Endothelial cell of umbilical vein (primary cell): ENCODE measurements at regions not wholly inside any gene's neighbourhood (a gene's known extent, or its start where the extent isn't known, plus 50 kb on each side); places are given as distances from the start of the nearest gene placed in this dataset.
"Not testable (repeated sequence)": the region's sequence is repeated elsewhere in the genome, so short reads cannot be mapped to it uniquely, and the experiment has no call there.

ENCODE experiments used
- BruUV-seq: library from RNA; stranded (reverse); fragments of 400-500 nt; replicated peaks from 2 replicates; lab custom pipeline; 2021; lab: Mats Ljungman, UMichigan
- CTCF ChIA-PET: fragments of 300-600, 350-600 bp; sonication (Branson Sonifier 250); formaldehyde crosslinking; loops from one replicate; lab custom pipeline; 2021; ENCODE audit warnings: antibody characterized with exemption, inconsistent platforms; lab: Charles Lee
- POLR2A ChIA-PET: fragments of 300-600, 350-600 bp; sonication (Branson Sonifier 250); formaldehyde crosslinking; loops from one replicate; lab custom pipeline; 2021; ENCODE audit warnings: antibody characterized with exemption, inconsistent platforms; lab: Charles Lee
- DNase-seq: peaks from one replicate; pipeline ENCODE4 v3.0.0-alpha.2; 2011; ENCODE audit warnings: low read depth, low spot score
- FAIRE-seq: peaks from 2 replicates; lab custom pipeline; 2011; peaks lifted over from hg19 to GRCh38; lab: Jason Lieb, UNC
- H2AFZ ChIP-seq: 2 replicates; pipeline ENCODE4 v1.6.0; 2012; ENCODE audit warnings: low read depth, low read length, control low read depth, inconsistent platforms
- H3K27ac ChIP-seq: 2 replicates; pipeline ENCODE4 v1.5.1; 2011; ENCODE audit warnings: low read depth, mild to moderate bottlenecking, control low read depth, low read length, moderate library complexity; ENCODE audit not compliant: insufficient read depth
- H3K27me3 ChIP-seq, 2 experiments: 2 replicates each; pipeline versions ENCODE4 v1.6.0 to v1.6.1; 2011; ENCODE audit warnings: low read length in 2 of 2, mixed read lengths in 1 of 2; ENCODE audit not compliant: control insufficient read depth in 2 of 2, insufficient read depth in 2 of 2
- H3K36me3 ChIP-seq, 2 experiments: 2 replicates in 1 of 2; 3 replicates in 1 of 2; pipeline ENCODE4 v1.5.1; 2011; ENCODE audit warnings: low read length in 2 of 2, mild to moderate bottlenecking in 1 of 2, moderate library complexity in 1 of 2; ENCODE audit not compliant: control insufficient read depth in 2 of 2, insufficient read depth in 2 of 2; ENCODE audit errors: extremely low read depth in 1 of 2
- H3K4me1 ChIP-seq: 3 replicates; pipeline ENCODE4 v1.5.1; 2011; ENCODE audit warnings: mild to moderate bottlenecking, low read length; ENCODE audit not compliant: control insufficient read depth, insufficient read depth; ENCODE audit errors: extremely low read depth
- H3K4me2 ChIP-seq: 2 replicates; pipeline ENCODE4 v1.6.1; 2011; ENCODE audit warnings: low read length, control low read depth, mixed read lengths; ENCODE audit not compliant: insufficient read depth
- H3K4me3 ChIP-seq, 3 experiments: fragments of 200-600 bp in 1 of 3; sonication (generic), shearing (Covaris generic) in 1 of 3; replicated peaks in 1 of 3; 2 replicates each; pipeline ENCODE4 v1.5.1; 2011 to 2016; ENCODE audit warnings: control low read depth in 3 of 3, low read length in 3 of 3, mild to moderate bottlenecking in 2 of 3, inconsistent platforms in 1 of 3, low read depth in 1 of 3, moderate library complexity in 1 of 3; ENCODE audit not compliant: insufficient read depth in 1 of 3
- H3K79me2 ChIP-seq: 2 replicates; pipeline ENCODE4 v1.6.0; 2012; ENCODE audit warnings: low read length, inconsistent platforms; ENCODE audit not compliant: control insufficient read depth, insufficient read depth
- H3K9ac ChIP-seq: replicated peaks from 2 replicates; pipeline ENCODE3; 2011; ENCODE audit warnings: low read length, control low read depth; ENCODE audit not compliant: insufficient read depth; ENCODE audit errors: extremely low read depth
- H3K9me1 ChIP-seq: replicated peaks from 3 replicates; pipeline ENCODE4 v1.6.0; 2011; ENCODE audit warnings: mild to moderate bottlenecking, low read length; ENCODE audit not compliant: control insufficient read depth, insufficient read depth; ENCODE audit errors: extremely low read depth
- H3K9me3 ChIP-seq: replicated peaks from 2 replicates; pipeline ENCODE4 v1.5.1; 2012; ENCODE audit warnings: low read length, inconsistent platforms; ENCODE audit not compliant: control insufficient read depth, insufficient read depth
- H4K20me1 ChIP-seq: replicated peaks from 2 replicates; pipeline ENCODE3; 2011; ENCODE audit warnings: mild to moderate bottlenecking, low read length; ENCODE audit not compliant: control insufficient read depth, insufficient read depth; ENCODE audit errors: extremely low read depth
- EZH2 ChIP-seq: IDR thresholded peaks from 2 replicates; pipeline ENCODE4 v1.6.1; 2012; ENCODE audit warnings: borderline replicate concordance, low read depth, mild to moderate bottlenecking, moderate library complexity, low read length, inconsistent platforms; ENCODE audit not compliant: severe bottlenecking
- FOS ChIP-seq: IDR thresholded peaks from 2 replicates; pipeline ENCODE4 v1.6.1; 2011; ENCODE audit warnings: mild to moderate bottlenecking, low read length, moderate library complexity, borderline replicate concordance; ENCODE audit not compliant: insufficient read depth
- GATA2 ChIP-seq: IDR thresholded peaks from 2 replicates; pipeline ENCODE4 v1.7.0; 2011; ENCODE audit warnings: low read depth, mild to moderate bottlenecking, moderate library complexity, mixed read lengths, low read length; ENCODE audit not compliant: insufficient read length, insufficient read depth
- JUN ChIP-seq: IDR thresholded peaks from 2 replicates; pipeline ENCODE4 v1.6.1; 2011; ENCODE audit warnings: borderline replicate concordance, low read depth; ENCODE audit not compliant: insufficient read length, insufficient read depth
- MYC ChIP-seq: IDR thresholded peaks from one replicate; pipeline ENCODE4 v1.6.1; 2011; ENCODE audit warnings: mild to moderate bottlenecking, low read depth, low read length
- POLR2A ChIP-seq: IDR thresholded peaks from 2 replicates; pipeline ENCODE4 v1.6.1; 2012; ENCODE audit warnings: low read depth, mild to moderate bottlenecking, control low read depth, low read length
- POLR2AphosphoS5 ChIP-seq: IDR thresholded peaks from 2 replicates; pipeline ENCODE4 v1.6.1; 2012; ENCODE audit warnings: low read depth, mild to moderate bottlenecking, control low read depth, low read length, moderate library complexity; ENCODE audit not compliant: insufficient read depth
- dilution Hi-C: fragments of 300-500 bp; cut with MboI; formaldehyde crosslinking; loops from one replicate; pipeline ENCODE4 v1.15.0; 2019; ENCODE audit warnings: low sequenced_read_pairs; ENCODE audit not compliant: extremely low pct_ligation_motif_present
- intact Hi-C: fragments of 100-400 bp; cut with micrococcal nuclease; formaldehyde crosslinking; loops from one replicate; pipeline ENCODE4 v1.10.0; 2022
- TF ChIP-seq, protein P1 (sequence below), 2 donors: IDR thresholded peaks; 1 replicate in 1 of 2; 2 replicates in 1 of 2; pipeline ENCODE4 v1.5.1; 2011; ENCODE audit warnings: low read length in 2 of 2, mild to moderate bottlenecking in 2 of 2, moderate library complexity in 2 of 2, control low read depth in 1 of 2, inconsistent platforms in 1 of 2, low read depth in 1 of 2; ENCODE audit not compliant: insufficient read depth in 1 of 2; ENCODE audit errors: extremely low read depth in 1 of 2
- TF ChIP-seq, protein P2 (sequence below): IDR thresholded peaks from 2 replicates; pipeline ENCODE4 v1.6.1; 2011; ENCODE audit not compliant: insufficient read depth, insufficient read length

DNA sequence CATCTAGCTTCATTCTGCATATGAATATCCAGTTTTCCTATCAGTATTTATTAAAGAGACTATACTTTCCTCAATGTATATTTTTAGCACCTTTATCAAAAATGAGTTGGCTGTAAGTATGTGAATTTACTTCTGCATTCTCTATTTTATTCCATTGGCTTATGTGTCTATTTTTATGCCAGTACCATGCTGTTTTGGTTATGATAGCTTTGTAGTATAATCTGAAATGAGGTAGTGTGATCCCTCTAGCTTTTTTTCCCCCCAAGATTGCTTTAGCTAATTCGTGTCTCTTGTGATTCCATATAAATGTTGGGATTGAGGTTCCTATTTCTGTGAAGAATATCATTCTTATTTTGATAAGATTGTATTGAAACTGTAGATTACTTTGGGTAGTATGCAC lies 469.1 kb upstream of the MAP3K7 start:
- no peaks in the 10 kb centered on the region for H3K9me1 ChIP-seq
- intact Hi-C loops (no loop called here), dilution Hi-C loops (no loop called here)
- H3K9me3 ChIP-seq = no peaks in the 10 kb centered on the region
- no peak overlapping the region for H3K27ac ChIP-seq
- H3K4me3 ChIP-seq = no peak overlapping the region
- no peak overlapping the region for H3K4me2 ChIP-seq
- BruUV-seq = no TSS peak
- H4K20me1 ChIP-seq = no peaks in the 10 kb centered on the region
- DNase-seq (no peak), FAIRE-seq (no peak)
- H3K79me2 ChIP-seq = no peaks in the 10 kb centered on the region
- no peaks in the 10 kb centered on the region for H3K4me1 ChIP-seq
- POLR2A ChIA-PET = no interaction called here
- no peak overlapping the region for H3K9ac ChIP-seq
- no peaks in the 10 kb centered on the region for H3K27me3 ChIP-seq
- H2AFZ ChIP-seq = no peak overlapping the region
- CTCF ChIA-PET = interaction anchor here (0.9 kb wide), 1 partner anchor 26 kb away, joined by 3 read pairs; no protein-coding TSS in a partner anchor
- no peaks in the 10 kb centered on the region for H3K36me3 ChIP-seq
- TF ChIP-seq JUN (no peak), FOS (no peak), GATA2 (no peak), MYC (no peak), POLR2AphosphoS5 (no peak), POLR2A (no peak), EZH2 (no peak)
- TF ChIP-seq, protein P1, sequence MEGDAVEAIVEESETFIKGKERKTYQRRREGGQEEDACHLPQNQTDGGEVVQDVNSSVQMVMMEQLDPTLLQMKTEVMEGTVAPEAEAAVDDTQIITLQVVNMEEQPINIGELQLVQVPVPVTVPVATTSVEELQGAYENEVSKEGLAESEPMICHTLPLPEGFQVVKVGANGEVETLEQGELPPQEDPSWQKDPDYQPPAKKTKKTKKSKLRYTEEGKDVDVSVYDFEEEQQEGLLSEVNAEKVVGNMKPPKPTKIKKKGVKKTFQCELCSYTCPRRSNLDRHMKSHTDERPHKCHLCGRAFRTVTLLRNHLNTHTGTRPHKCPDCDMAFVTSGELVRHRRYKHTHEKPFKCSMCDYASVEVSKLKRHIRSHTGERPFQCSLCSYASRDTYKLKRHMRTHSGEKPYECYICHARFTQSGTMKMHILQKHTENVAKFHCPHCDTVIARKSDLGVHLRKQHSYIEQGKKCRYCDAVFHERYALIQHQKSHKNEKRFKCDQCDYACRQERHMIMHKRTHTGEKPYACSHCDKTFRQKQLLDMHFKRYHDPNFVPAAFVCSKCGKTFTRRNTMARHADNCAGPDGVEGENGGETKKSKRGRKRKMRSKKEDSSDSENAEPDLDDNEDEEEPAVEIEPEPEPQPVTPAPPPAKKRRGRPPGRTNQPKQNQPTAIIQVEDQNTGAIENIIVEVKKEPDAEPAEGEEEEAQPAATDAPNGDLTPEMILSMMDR (IDR thresholded peaks at IDR 0.05; ENCODE audit: extremely low read depth in 1 of 2, insufficient read depth in 1 of 2, low read depth in 1 of 2, low read length in 2 of 2) = no peak
- TF ChIP-seq, protein P2, sequence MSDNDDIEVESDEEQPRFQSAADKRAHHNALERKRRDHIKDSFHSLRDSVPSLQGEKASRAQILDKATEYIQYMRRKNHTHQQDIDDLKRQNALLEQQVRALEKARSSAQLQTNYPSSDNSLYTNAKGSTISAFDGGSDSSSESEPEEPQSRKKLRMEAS = no peak

DNA sequence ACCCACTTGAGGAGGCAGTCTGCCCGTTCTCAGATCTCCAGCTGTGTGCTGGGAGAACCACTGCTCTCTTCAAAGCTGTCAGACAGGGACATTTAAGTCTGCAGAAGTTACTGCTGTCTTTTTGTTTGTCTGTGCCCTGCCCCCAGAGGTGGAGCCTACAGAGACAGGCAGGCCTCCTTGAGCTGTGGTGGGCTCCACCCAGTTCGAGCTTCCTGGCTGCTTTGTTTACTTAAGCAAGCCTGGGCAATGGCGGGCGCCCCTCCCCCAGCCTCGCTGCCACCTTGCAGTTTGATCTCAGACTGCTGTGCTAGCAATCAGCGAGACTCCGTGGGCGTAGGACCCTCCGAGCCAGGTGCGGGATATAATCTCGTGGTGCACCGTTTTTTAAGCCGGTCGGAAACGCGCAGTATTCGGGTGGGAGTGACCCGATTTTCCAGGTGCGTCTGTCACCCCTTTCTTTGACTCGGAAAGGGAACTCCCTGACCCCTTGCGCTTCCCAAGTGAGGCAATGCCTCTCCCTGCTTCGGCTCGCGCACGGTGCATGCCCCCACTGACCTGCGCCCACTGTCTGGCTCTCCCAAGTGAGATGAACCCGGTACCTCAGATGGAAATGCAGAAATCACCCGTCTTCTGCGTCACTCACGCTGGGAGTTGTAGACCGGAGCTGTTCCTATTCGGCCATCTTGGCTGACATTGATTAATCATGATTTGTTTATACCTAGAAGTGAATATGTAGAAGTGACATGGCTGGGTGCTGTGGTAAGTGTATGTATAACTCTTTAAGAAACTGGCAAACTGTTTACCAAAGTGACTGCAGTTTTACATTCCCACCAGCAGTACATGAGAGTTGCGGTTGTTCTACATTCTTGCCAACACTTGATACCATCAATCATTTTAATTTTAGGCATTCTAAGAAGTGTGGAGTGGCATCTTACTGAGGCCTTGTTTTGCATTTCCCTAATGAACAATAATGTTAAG lies 465.9 kb upstream of the MAP3K7 start:
- H3K27me3 ChIP-seq, H3K9me3 ChIP-seq, H3K9me1 ChIP-seq, H3K4me1 ChIP-seq, H3K27ac ChIP-seq, H3K4me3 ChIP-seq, BruUV-seq, H3K36me3 ChIP-seq, H3K79me2 ChIP-seq, H3K9ac ChIP-seq, intact Hi-C loops, H2AFZ ChIP-seq, FAIRE-seq, H4K20me1 ChIP-seq, H3K4me2 ChIP-seq, DNase-seq, POLR2A ChIA-PET, CTCF ChIA-PET, dilution Hi-C loops: not testable (repeated sequence)
